ENCODE measurements at regions not wholly inside any gene's neighbourhood (a gene's known extent, or its start where the extent isn't known, plus 50 kb on each side); places are given as distances from the start of the nearest gene placed in this dataset.

DNA sequence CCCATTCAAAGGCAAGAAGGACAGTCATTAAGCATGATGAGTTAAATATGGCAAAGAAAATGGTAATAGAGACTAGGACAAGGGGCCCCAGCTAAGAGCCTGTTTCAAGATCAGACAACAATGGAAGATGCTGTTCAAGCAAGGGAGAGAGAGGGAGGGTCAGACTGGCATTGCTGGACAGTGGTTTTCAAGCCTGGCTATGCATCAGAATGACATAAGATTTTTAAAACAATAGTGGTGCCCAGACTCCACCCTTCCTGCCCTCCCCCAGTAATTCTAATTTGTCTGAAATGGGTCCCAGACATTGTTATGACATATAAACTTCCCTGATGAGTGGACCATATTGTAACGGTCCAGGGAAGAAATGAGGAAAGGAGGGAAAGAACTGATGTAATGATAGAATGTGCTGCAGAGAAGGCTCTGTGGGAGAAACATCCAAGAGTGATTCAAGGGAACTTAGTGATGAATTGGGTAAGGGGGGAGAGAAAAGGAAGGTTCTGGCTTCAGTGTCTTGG, 112.9 kb upstream of the TRIB2 start:
- H3K36me3 Mint-ChIP-seq (ENCODE audit: low read depth), result no peaks in the 10 kb centered on the region
- H3K27me3 Mint-ChIP-seq, result no peaks in the 10 kb centered on the region
- H3K27ac Mint-ChIP-seq, result no peak overlapping the region
- no peak for DNase-seq
- H3K9me3 Mint-ChIP-seq, result peaks cover 2% of the 10 kb centered on the region
- no peak overlapping the region for H3K4me3 Mint-ChIP-seq
- peaks cover 22% of the 10 kb centered on the region for H3K4me1 Mint-ChIP-seq (ENCODE audit: low read depth)

DNA sequence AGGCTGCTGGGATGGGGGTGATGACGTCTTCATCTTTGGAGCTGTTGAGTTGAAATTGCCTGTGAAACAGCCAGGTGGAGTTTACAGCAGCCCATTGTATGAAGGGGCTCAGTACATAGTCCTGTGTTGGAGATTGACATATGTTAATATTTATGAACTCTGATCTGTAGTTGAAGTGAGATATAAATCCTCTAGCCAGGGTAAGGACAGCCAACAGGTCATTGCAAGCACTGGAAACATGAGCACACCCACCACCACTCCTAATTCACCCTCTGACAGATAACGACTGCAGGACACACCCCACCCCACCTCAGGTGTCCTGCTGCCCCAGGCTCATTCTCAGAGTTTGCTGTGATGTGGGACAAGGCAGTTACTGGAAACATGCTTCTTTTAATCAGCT, 112.4 kb upstream of the TRIB2 start:
- H3K9me3 Mint-ChIP-seq, result peaks cover 2% of the 10 kb centered on the region
- peaks cover 22% of the 10 kb centered on the region for H3K4me1 Mint-ChIP-seq (ENCODE audit: low read depth)
- no peaks in the 10 kb centered on the region for H3K36me3 Mint-ChIP-seq (ENCODE audit: low read depth)
- no peaks in the 10 kb centered on the region for H3K27me3 Mint-ChIP-seq
- H3K4me3 Mint-ChIP-seq, result no peak overlapping the region
- DNase-seq, result no peak
- H3K27ac Mint-ChIP-seq, result no peak overlapping the region

DNA sequence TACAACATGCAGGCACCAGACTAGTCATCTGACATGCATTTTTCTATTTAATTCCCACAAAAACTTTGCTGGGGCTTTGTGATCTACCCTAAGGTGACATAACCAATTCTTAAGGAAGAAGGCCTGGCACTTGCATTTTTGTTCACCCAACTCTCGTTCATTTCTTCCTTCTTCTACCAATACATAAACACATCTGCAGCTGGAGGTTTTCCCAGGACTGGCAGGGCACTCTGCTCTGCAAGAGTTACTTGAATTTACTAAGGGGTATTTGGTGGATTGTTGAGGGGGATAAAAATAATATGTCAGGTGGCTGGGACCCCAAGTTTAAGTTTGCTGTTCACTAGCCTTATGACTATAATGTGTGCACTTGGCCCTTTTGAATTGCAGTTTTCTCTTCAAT, 111.4 kb upstream of the TRIB2 start:
- peaks cover 5% of the 10 kb centered on the region for H3K9me3 Mint-ChIP-seq
- H3K36me3 Mint-ChIP-seq (ENCODE audit: low read depth), result no peaks in the 10 kb centered on the region
- DNase-seq, result no peak
- H3K4me1 Mint-ChIP-seq (ENCODE audit: low read depth), result peaks cover 22% of the 10 kb centered on the region
- no peaks in the 10 kb centered on the region for H3K27me3 Mint-ChIP-seq
- no peak overlapping the region for H3K4me3 Mint-ChIP-seq
- no peak overlapping the region for H3K27ac Mint-ChIP-seq

DNA sequence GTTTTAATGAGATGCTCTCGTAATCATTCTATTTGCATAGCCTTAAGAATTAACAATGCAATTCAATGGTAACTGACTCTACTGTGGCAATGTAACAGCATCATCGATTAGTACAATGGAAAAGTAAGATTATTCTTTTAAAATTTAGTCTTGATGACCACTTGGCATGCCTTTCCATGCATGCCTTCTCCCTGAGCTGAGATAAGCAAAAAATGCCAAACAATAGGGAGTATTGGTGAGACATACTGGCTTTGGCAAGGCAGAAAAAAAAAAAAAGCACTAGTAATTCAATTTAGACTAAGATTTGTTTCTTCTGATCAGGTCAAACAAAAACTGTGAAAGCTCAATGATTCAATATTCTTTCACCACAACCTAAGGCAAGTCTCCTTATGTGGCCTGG, 110.8 kb upstream of the TRIB2 start:
- Mint-ChIP-seq H3K4me1 (ENCODE audit: low read depth) (peaks cover 22% of the 10 kb centered on the region), H3K27me3 (no peaks in the 10 kb centered on the region), H3K36me3 (ENCODE audit: low read depth) (no peaks in the 10 kb centered on the region), H3K27ac (no peak overlapping the region), H3K4me3 (no peak overlapping the region), H3K9me3 (peaks cover 7% of the 10 kb centered on the region)
- DNase-seq, result no peak

DNA sequence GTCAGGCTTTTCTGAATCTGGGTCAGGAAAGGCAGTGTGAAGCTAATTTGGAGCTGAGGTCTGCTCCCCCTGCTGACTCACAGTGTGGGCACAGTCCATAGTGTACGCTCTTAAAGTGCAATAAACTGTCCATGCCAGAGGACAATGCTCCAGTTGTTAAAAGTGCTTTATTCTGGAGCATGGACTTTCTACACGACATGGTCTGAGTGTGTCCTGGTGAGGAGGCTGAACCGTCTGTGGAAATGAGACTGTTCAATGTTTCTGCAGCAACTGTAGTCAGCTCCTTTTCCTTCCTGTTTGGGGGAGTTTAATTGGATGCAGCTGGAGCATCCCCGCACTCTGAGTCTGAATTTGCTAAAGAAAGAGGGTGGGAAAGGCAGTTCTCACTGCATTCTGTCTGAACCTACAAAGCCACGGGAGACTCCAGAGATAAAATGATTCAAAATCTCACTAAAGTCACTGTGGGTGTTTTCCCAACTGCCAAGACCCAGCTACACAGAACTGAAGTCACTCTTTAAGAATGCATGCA, 110.2 kb upstream of the TRIB2 start:
- peaks cover 22% of the 10 kb centered on the region for H3K4me1 Mint-ChIP-seq (ENCODE audit: low read depth)
- no peaks in the 10 kb centered on the region for H3K27me3 Mint-ChIP-seq
- no peak overlapping the region for H3K27ac Mint-ChIP-seq
- no peak overlapping the region for H3K4me3 Mint-ChIP-seq
- H3K9me3 Mint-ChIP-seq, result peaks cover 7% of the 10 kb centered on the region
- no peaks in the 10 kb centered on the region for H3K36me3 Mint-ChIP-seq (ENCODE audit: low read depth)
- no peak for DNase-seq

DNA sequence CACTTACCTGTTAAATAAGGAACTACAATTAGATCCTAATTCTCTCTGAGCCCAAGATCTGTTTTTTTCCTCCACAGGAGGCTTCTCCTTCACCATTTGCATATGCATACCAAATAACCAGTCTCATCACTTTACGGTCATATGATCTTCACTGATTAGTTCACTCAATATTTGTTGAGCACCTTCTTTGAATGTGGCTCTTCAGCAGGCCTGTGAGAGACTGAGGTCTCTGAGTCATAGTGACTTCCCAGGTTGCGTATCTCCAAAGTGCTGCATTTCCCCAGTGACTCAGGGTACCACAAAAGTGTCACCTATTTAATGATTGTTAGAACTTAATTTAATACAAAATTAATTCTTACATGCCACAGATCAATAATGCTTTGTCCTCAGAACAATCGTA, 108.8 kb upstream of the TRIB2 start:
- H3K27me3 Mint-ChIP-seq, result no peaks in the 10 kb centered on the region
- H3K4me3 Mint-ChIP-seq, result no peak overlapping the region
- peaks cover 5% of the 10 kb centered on the region for H3K9me3 Mint-ChIP-seq
- H3K4me1 Mint-ChIP-seq (ENCODE audit: low read depth), result peaks cover 20% of the 10 kb centered on the region
- no peaks in the 10 kb centered on the region for H3K36me3 Mint-ChIP-seq (ENCODE audit: low read depth)
- no peak for DNase-seq
- no peak overlapping the region for H3K27ac Mint-ChIP-seq

DNA sequence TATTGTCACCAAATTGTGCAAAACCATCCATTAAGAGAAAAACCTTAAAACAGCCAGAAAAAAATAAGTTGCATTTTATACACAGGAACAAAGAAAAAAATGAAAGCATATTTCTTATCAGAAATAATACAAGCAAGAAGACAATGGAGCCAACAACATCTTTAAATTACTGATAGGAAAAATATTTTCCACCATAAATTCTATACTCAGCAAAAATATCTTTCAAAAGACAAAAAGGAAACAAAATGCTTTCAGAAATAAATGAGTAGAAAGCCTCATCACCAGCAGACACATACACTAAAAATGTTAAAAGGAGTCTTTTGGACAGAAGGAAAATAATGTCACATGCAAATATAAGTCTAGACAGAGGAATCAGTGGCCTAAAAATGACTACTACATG, 106.4 kb upstream of the TRIB2 start:
- no peaks in the 10 kb centered on the region for H3K36me3 Mint-ChIP-seq (ENCODE audit: low read depth)
- no peaks in the 10 kb centered on the region for H3K27me3 Mint-ChIP-seq
- DNase-seq, result no peak
- H3K4me3 Mint-ChIP-seq, result no peak overlapping the region
- H3K27ac Mint-ChIP-seq, result no peak overlapping the region
- peaks cover 5% of the 10 kb centered on the region for H3K9me3 Mint-ChIP-seq
- peaks cover 22% of the 10 kb centered on the region for H3K4me1 Mint-ChIP-seq (ENCODE audit: low read depth)

DNA sequence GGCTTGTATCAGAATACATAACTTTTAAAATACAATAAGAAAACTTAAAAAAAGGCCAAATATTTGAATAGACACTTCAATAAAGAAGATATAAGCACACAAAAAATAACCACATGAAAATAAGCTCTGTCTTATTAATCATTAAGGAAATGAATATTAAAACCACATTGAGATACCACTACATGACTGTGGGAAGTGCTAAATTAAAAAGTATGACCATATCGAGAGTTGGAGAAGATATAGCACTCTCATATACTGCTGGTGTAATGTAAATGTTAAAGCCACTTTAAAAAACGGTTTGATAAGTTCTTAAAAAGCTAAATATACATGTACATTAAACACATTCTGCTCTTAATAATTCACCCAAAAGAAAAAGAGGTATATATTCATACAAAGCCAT, 104.6 kb upstream of the TRIB2 start:
- Mint-ChIP-seq H3K4me3 (no peak overlapping the region), H3K27ac (no peak overlapping the region), H3K27me3 (no peaks in the 10 kb centered on the region), H3K36me3 (ENCODE audit: low read depth) (no peaks in the 10 kb centered on the region), H3K4me1 (ENCODE audit: low read depth) (peaks cover 20% of the 10 kb centered on the region), H3K9me3 (peaks cover 5% of the 10 kb centered on the region)
- no peak for DNase-seq

DNA sequence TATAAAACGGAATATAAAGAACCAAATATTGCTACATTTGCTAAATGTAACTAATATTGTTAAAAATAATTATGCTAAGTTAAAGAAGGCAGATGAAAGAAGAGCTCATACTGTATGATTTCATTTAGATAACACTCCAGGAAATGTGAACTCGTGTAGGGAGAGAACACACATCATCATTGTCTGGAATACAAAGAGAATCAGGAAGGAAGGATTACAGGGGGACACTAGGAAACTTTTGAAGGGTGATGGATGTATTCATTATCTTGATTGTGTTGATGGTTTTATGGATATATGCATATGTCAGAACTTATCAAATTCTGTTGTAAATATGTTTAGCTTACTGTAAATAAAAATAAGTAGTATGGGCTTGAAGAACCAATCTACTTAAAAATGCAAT, 104.1 kb upstream of the TRIB2 start:
- Mint-ChIP-seq H3K4me3 (no peak overlapping the region), H3K9me3 (peaks cover 5% of the 10 kb centered on the region), H3K27me3 (no peaks in the 10 kb centered on the region), H3K27ac (no peak overlapping the region), H3K36me3 (ENCODE audit: low read depth) (no peaks in the 10 kb centered on the region), H3K4me1 (ENCODE audit: low read depth) (peaks cover 19% of the 10 kb centered on the region)
- DNase-seq, result no peak

DNA sequence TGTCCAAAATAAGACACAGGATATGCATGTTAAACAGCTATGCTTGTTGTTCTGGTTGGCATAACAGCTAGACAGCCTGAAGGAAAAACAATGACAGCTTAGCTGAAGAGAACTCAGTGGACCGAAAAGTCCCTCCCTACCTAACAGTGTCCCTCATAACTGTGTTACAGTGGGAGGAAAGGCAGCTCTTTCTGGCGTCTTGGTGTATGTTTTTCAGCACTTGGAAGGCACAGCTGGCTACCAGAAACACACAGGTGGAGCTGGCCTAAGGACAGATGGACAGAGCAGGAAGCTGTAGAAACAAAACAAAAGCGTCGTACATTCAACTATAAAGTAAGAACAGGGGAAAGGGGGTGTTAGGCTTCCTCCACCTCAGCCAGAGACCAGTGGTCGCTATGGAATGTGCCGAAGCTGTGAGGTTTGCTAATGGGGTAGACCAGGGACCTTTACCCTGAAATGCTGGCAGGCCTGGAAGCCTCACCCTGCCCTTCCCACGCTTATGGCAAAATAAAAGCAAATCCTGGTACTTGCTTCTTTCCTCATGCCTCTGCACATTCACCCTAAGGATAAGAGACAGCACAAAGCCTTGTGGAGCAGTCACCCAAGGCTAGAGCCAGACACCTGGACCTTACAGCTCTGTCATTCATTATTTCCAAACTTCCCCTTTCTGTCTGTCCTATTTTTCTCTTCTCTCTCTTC, 103.5 kb upstream of the TRIB2 start:
- Mint-ChIP-seq H3K9me3 (peaks cover 5% of the 10 kb centered on the region), H3K4me3 (no peak overlapping the region), H3K27me3 (no peaks in the 10 kb centered on the region), H3K4me1 (ENCODE audit: low read depth) (peaks cover 14% of the 10 kb centered on the region), H3K36me3 (ENCODE audit: low read depth) (no peaks in the 10 kb centered on the region), H3K27ac (no peak overlapping the region)
- no peak for DNase-seq

DNA sequence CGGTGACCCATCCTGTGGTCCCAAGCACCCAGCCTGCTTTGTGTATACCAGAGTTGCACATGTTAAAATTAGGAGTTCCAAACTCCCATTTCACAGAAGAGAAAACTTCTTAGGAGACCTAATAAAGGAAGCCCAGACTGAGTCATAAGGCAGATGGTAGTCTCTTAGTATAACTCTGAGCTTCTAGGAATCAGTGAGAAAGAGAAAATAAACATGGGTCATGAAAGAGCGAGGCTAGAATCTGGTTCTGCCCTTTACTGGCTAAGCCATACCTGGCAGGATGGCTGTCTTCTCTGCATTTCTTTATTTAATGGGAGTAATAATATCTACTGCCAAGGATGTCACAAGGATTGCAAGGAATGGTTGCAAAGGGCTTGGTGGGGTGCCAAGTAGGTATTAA, 101.2 kb upstream of the TRIB2 start:
- Mint-ChIP-seq H3K27me3 (no peaks in the 10 kb centered on the region), H3K36me3 (ENCODE audit: low read depth) (no peaks in the 10 kb centered on the region), H3K4me1 (ENCODE audit: low read depth) (peaks cover 25% of the 10 kb centered on the region), H3K27ac (no peak overlapping the region), H3K9me3 (peaks cover under 1% of the 10 kb centered on the region), H3K4me3 (no peak overlapping the region)
- DNase-seq, result no peak

DNA sequence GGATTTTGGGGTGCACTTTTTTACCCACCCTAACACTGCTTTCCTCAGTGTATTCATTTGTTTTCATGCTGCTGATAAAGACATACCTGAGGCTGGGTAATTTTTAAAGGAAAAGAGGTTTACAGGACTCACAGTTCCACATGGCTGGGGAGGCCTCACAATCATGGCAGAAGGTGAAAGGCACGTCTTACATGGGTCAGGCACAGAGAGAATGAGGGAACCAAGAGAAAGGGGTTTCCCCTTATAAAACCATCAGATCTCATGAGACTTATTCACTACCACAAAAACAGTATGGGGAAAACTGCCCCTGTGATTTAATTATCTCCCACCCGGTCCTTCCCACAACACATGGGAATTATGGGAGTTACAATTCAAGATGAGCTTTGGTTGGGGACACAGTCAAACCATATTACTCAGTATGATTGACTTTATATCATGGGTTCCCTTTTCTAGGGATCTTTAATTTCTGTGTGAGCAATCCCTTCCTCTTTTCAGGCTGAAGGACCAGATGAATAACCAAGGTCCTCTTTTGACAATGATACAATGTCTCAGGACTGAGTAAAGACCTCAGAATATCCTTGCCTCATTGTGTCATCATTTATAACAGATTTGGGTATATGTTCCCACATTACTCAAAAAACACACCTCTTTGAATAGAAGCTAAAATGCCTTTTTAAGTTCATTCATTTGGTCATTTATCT, 100.1 kb upstream of the TRIB2 start:
- Mint-ChIP-seq H3K4me1 (ENCODE audit: low read depth) (peaks cover 25% of the 10 kb centered on the region), H3K27ac (no peak overlapping the region), H3K9me3 (no peaks in the 10 kb centered on the region), H3K4me3 (no peak overlapping the region), H3K36me3 (ENCODE audit: low read depth) (no peaks in the 10 kb centered on the region), H3K27me3 (no peaks in the 10 kb centered on the region)
- DNase-seq, result no peak

DNA sequence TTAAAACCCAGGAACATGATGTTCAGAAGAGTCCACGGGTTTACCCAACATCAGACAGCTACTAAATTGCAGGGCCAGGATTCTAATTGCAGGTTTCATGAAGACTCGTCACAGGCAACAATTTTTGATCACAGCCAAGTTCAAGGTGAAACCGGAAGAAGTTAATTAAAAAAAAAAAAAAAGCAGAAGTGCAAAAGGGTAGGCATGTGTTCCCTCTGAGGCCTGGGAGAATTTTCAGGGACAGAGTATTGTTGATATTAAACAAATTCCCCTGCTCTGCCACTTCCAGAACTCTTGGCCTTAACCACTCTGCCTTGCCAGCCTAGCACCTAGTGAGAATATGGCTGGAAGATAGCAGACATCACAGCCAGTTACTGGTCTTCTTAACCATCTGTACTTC, 99.4 kb upstream of the TRIB2 start:
- H3K4me1 Mint-ChIP-seq (ENCODE audit: low read depth), result peaks cover 25% of the 10 kb centered on the region
- no peaks in the 10 kb centered on the region for H3K36me3 Mint-ChIP-seq (ENCODE audit: low read depth)
- H3K4me3 Mint-ChIP-seq, result no peak overlapping the region
- H3K27ac Mint-ChIP-seq, result no peak overlapping the region
- no peaks in the 10 kb centered on the region for H3K27me3 Mint-ChIP-seq
- DNase-seq, result no peak
- no peaks in the 10 kb centered on the region for H3K9me3 Mint-ChIP-seq

DNA sequence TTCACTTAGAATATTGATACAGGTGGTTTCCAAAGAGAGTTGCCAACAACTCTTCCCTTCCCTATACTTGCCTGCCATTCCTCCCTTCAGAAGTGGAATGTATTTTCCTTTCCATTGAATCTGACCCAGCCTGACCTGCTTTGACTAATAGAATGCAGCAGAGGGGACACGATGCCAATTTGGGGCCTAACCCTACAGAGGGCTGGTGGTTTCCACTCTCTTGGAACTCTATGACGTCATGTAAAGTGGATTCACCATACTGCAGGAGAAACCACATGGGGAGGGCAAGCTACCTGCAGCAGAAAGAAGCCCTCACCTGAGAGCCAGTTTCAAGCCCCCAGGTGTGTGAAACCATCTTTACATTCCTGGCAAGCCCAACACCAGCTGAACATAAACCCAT, 98.9 kb upstream of the TRIB2 start:
- DNase-seq, result no peak
- H3K9me3 Mint-ChIP-seq, result no peaks in the 10 kb centered on the region
- peaks cover 25% of the 10 kb centered on the region for H3K4me1 Mint-ChIP-seq (ENCODE audit: low read depth)
- no peaks in the 10 kb centered on the region for H3K36me3 Mint-ChIP-seq (ENCODE audit: low read depth)
- H3K27me3 Mint-ChIP-seq, result no peaks in the 10 kb centered on the region
- no peak overlapping the region for H3K4me3 Mint-ChIP-seq
- no peak overlapping the region for H3K27ac Mint-ChIP-seq

DNA sequence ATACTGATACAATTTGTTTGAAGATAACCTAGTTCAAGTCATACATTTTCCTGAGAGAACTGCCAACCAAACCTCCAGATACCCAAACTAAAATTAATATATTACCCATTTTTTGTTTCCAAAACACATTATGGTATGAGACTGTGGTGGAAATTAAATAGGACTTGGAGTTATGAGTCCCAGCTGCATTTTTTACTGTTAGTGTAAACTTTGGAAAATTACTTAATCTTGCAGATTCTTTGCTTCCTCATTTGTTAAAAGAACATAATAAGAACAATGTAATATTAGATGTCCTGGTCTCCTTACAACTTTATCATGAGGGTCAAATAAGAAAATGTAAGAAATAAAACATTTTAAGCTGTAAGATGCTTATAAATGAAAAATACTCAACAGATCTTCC, 98.2 kb upstream of the TRIB2 start:
- no peaks in the 10 kb centered on the region for H3K27me3 Mint-ChIP-seq
- peaks cover 25% of the 10 kb centered on the region for H3K4me1 Mint-ChIP-seq (ENCODE audit: low read depth)
- no peak overlapping the region for H3K27ac Mint-ChIP-seq
- H3K9me3 Mint-ChIP-seq, result no peaks in the 10 kb centered on the region
- H3K36me3 Mint-ChIP-seq (ENCODE audit: low read depth), result no peaks in the 10 kb centered on the region
- no peak for DNase-seq
- no peak overlapping the region for H3K4me3 Mint-ChIP-seq

Measured in activated T-cell treated with anti-CD3 and anti-CD28 coated beads, Interleukin-2, amount 50 U/mL, for 24 hours (primary cell).